Mesothelial cell of epicardium (in vitro differentiated cells): ENCODE measurements at regions not wholly inside any gene's neighbourhood (a gene's known extent, or its start where the extent isn't known, plus 50 kb on each side); places are given as distances from the start of the nearest gene placed in this dataset.

ENCODE experiments used
- DNase-seq, 2 experiments: peaks; one replicate each; pipeline ENCODE4 v3.0.0; 2021; ENCODE audit warnings: low spot score in 2 of 2; ENCODE audit not compliant: unreplicated experiment in 2 of 2
- H3K27ac Mint-ChIP-seq: 2 replicates; pipeline ENCODE4 v1.8.0; 2021; ENCODE audit warnings: mixed read lengths
- H3K27me3 Mint-ChIP-seq: 2 replicates; pipeline ENCODE4 v1.8.0; 2021; ENCODE audit warnings: low read depth, mixed read lengths
- H3K36me3 Mint-ChIP-seq: 2 replicates; pipeline ENCODE4 v1.8.0; 2021; ENCODE audit warnings: mixed read lengths
- H3K4me1 Mint-ChIP-seq: 2 replicates; pipeline ENCODE4 v1.8.0; 2021; ENCODE audit warnings: mixed read lengths
- H3K4me3 Mint-ChIP-seq: 2 replicates; pipeline ENCODE4 v1.8.0; 2021; ENCODE audit warnings: mild to moderate bottlenecking, moderate library complexity, mixed read lengths
- H3K9me3 Mint-ChIP-seq: 2 replicates; pipeline ENCODE4 v1.8.0; 2021; ENCODE audit warnings: mixed read lengths
- microRNA-seq: library from miRNA; unstranded; fragments of <30 nt; microRNA quantifications from one replicate; pipeline ENCODE4 v1.2.0, GENCODE V29; 2021; ENCODE audit warnings: inconsistent platforms, mixed read lengths
- TF ChIP-seq, protein P1 (sequence below): fragments of 200-600 bp; sonication (generic); IDR thresholded peaks from one replicate; pipeline ENCODE4 v1.5.0; 2021; ENCODE audit warnings: antibody characterized with exemption; ENCODE audit not compliant: unreplicated experiment

DNA sequence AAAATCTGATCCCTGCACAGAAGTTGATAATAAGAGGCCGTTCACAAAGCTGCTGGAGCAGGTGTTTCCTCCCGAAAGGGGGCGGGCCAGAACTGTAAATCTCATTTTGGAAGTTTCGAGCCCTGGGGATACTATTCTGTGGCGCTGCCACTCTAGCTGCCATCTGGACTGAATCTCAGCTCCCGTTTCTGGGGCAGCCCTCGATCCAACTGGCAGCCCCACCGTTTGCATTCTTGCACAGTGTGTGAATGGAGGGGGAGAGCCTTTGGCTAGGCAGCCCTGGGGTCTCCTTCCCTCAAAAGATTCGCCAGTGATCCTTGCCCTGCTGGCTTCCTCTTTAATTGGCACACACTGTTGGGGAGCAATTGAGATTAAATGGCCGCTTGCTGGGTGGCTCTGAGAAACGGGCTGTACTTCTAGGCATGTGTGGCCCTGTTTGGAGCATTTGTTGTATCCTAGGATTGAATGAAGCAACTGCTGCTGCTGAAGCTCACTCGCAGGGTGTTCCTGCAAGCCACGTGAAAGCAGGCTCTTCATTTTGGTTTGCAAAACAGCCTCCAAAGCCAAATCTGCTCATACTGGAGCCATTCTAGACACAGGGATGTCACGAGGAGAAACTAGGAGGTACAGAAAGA, 57.2 kb upstream of the TOPAZ1 start:
- H3K4me3 Mint-ChIP-seq, result no peak overlapping the region
- TF ChIP-seq, protein P1, sequence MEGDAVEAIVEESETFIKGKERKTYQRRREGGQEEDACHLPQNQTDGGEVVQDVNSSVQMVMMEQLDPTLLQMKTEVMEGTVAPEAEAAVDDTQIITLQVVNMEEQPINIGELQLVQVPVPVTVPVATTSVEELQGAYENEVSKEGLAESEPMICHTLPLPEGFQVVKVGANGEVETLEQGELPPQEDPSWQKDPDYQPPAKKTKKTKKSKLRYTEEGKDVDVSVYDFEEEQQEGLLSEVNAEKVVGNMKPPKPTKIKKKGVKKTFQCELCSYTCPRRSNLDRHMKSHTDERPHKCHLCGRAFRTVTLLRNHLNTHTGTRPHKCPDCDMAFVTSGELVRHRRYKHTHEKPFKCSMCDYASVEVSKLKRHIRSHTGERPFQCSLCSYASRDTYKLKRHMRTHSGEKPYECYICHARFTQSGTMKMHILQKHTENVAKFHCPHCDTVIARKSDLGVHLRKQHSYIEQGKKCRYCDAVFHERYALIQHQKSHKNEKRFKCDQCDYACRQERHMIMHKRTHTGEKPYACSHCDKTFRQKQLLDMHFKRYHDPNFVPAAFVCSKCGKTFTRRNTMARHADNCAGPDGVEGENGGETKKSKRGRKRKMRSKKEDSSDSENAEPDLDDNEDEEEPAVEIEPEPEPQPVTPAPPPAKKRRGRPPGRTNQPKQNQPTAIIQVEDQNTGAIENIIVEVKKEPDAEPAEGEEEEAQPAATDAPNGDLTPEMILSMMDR, result no peak
- no peaks in the 10 kb centered on the region for H3K4me1 Mint-ChIP-seq
- H3K9me3 Mint-ChIP-seq, result no peaks in the 10 kb centered on the region
- DNase-seq, result no peak
- no peak overlapping the region for H3K27ac Mint-ChIP-seq
- peaks cover 46% of the 10 kb centered on the region for H3K27me3 Mint-ChIP-seq
- H3K36me3 Mint-ChIP-seq, result no peaks in the 10 kb centered on the region

- TF ChIP-seq, protein P1, result no peak
- Mint-ChIP-seq H3K27me3 (peaks cover 47% of the 10 kb centered on the region), H3K4me1 (no peaks in the 10 kb centered on the region), H3K36me3 (no peaks in the 10 kb centered on the region), H3K9me3 (peaks cover 4% of the 10 kb centered on the region), H3K4me3 (no peak overlapping the region), H3K27ac (no peak overlapping the region)
- no peak for DNase-seq
These were observed 56.2 kb upstream of the TOPAZ1 start for GRCh38 chr3:44185396-44185915.

- TF ChIP-seq, protein P1, result no peak
- Mint-ChIP-seq H3K27ac (no peak overlapping the region), H3K27me3 (peaks cover 45% of the 10 kb centered on the region), H3K9me3 (peaks cover 4% of the 10 kb centered on the region), H3K4me3 (no peak overlapping the region), H3K4me1 (no peaks in the 10 kb centered on the region), H3K36me3 (no peaks in the 10 kb centered on the region)
- no peak for DNase-seq
These were observed 55.5 kb upstream of the TOPAZ1 start for GRCh38 chr3:44186111-44186672.

GRCh38 chr3:44186712-44187111, 55.0 kb upstream of the TOPAZ1 start:
- Mint-ChIP-seq H3K36me3 (no peaks in the 10 kb centered on the region), H3K27ac (no peak overlapping the region), H3K27me3 (peaks cover 45% of the 10 kb centered on the region), H3K9me3 (peaks cover 8% of the 10 kb centered on the region), H3K4me1 (no peaks in the 10 kb centered on the region), H3K4me3 (no peak overlapping the region)
- TF ChIP-seq, protein P1, result no peak
- DNase-seq, result no peak

Small RNA genes lying in the stretch of these regions (microRNA-seq; reads per million reads assigned to microRNA genes)
- 19.1 reads per million, percentile 43 among the genes with 10 or more reads in this experiment for gene MIR138-1
